NCI-H226 (cell line): ENCODE measurements at regions not wholly inside any gene's neighbourhood (a gene's known extent, or its start where the extent isn't known, plus 50 kb on each side); places are given as distances from the start of the nearest gene placed in this dataset.
"Not testable (repeated sequence)": the region's sequence is repeated elsewhere in the genome, so short reads cannot be mapped to it uniquely, and the experiment has no call there.

Experiments used
- DNase-seq: peaks from one replicate; pipeline ENCODE4 v3.0.0-alpha.2; 2015

DNA sequence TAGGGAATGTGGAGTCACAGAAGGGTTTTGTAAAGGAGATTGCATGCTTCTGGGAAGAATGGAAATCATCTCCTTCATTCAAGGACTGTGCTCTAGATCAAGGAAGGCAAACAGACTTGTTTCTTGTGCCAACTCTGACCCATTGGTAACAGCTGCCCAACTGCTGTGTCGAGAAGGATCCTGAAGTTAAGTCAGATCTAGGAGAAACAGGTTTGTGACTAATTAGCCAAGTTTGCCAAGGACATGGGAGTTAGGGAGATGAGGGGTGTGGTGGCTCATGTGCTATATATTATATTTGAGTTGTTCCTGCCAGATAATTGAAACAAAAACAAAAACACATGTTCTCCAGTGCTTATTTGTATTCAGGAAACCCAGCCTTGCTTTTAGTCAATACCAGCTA lies 251.2 kb upstream of the USP24 start:
- no peak for DNase-seq

DNA sequence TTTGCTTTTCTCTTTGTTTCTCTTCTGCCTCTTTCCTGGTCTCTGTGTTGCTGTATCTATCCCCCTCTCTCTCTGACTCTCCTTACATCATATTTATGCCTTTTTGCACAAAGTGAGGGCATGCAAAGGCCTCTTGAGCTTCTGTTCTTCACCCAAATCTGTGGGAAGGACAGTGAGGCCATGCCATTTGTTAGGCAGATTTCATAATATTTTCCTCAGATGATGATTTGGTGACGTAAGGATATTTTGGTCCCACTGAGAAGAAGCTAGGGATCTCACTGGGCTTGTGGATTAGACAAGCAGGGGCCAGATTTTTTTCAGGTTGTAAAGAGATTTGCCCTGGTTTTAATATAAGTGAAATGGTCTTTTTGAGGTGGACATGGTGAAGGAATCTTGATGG lies 249.4 kb upstream of the USP24 start:
- no peak for DNase-seq

DNA sequence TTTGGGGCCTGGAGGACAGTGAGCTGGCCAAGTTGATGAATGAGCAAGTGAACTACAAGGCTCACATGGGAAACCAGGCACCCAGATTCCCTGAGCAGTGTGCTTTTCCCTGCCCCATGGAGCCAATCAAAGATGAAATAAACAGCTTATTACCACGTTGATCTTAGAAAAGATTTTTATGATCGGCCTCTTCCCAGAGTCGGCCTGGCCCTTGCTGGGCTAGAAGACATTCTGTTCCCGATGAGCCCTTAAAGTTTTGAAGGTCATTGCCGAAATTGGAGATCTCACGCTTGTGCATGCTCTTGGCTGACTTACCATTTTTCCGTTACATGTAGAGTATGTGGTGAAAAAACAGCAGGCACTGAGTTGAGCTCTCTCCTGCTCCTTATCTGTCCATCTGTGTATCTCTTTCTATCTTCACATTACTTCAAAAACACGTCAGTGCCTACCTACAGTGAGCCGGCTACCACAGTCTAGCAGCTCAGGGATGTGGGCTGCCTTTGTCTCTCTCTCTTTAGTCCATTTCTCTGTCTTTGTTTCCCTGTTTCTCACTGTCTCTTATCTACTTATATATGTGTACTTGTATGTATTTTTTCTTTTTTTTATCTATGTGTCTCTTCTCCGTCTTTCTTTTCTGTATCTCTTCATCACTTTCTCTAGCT lies 248.8 kb upstream of the USP24 start:
- no peak for DNase-seq

DNA sequence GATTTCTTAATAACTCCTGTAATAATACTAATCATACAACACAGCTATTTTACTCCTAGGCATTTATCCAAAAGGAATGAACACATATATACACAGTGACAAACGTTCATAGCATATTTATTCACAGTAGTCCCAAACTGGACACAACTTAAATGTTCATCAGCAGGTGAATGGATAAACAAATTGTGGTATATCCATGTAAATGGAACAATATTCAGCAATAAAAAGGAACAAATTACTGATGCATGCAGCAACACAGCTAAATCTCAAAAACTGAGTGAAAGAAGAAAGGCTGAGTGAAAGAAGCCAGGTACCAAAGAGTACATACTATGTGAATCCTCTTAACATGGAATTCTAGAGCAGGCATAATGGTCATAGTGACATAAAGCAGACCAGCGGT lies 242.7 kb upstream of the USP24 start:
- DNase-seq: no peak

DNA sequence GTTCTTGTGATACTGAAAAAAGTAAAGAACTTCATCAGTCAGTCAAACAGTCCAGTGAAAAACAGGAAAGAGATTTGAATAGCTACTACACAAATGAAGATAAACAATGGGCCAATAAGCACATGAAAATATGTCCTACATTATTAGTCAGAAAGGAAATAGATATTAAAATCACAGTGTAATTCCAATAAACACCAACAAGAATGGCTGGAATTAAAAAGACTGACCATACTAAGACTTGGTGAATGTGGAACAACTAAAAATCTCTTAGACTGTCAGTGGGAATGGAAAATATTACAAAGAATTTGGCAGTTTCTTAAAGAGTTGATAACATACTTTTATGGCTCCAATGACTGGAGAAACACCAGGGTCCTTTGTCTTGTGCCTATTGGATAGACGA lies 241.8 kb upstream of the USP24 start:
- no peak for DNase-seq

DNA sequence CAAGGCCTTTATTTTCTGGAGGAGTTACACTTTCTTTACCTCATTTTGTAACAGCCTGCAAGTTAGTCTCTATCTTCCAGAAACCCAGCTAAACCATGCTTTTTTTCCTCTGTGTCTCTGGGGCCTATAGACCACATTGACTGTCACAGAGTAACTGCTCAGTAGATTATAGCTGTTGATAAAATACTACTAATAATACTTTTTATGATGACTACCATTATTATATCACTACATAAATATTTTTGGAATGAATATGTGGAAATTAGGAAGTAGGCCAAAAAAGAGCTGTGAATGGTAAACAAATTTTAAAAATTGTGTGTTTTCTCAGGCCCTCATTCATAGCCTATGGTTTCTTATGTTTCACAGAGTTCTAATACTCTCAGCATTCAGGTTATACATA lies 233.1 kb upstream of the USP24 start:
- no peak for DNase-seq

DNA sequence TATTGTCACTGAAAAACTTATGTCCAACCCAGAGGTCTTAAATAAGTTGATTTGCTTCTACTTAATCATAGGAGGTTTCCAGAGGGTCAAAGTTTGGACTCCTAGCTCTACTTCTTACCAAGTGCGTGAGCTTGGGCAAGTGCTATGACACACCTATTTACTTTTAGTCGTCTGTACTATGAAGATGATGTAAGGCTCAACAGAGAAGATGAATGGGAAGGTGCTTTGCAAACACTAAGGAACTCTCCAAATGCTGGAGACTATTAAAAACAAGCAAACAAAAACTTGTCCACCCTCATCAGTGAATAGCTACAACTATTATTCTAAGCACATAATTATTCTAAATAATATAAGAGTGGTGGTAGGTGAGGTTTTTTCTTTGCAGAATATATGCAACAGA lies 232.3 kb upstream of the USP24 start:
- no peak for DNase-seq

DNA sequence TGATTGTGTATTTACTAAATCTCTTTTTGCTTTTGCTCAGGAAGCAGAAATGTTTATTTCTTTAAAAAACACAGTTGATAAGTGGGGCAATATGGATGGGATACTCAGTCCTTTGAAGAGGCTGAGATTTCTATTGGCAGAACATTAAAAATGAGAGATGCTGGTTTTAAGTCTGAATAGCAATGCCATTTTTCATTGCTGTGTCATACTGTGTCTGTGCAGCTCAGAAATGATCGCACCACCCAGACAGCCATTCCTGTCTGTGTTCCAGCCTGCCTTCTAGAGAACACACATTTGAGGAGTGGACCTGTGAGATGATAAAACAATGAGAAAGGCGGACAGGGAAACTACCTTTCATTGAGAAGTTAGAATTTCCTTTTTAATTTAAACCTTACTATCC lies 231.2 kb upstream of the USP24 start:
- no peak for DNase-seq

DNA sequence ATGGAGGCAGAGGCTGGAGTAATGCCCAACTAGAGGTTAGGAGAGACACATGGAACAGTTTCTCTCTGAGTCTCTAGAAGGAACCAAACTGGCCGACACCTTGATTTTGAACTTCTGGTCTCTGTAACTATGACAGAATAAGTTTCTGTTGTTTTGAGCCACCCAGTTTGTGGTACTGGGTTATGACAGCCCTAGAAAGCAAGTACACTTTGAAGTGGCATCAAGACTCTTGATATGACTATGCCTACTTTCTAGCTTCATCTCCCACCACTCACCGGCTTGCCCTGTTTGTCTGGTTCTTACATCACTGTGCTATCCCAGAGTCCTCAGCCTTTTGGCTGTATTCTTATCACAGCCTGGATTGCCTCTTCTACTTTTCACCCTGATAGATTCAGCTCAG lies 230.3 kb upstream of the USP24 start:
- no peak for DNase-seq

DNA sequence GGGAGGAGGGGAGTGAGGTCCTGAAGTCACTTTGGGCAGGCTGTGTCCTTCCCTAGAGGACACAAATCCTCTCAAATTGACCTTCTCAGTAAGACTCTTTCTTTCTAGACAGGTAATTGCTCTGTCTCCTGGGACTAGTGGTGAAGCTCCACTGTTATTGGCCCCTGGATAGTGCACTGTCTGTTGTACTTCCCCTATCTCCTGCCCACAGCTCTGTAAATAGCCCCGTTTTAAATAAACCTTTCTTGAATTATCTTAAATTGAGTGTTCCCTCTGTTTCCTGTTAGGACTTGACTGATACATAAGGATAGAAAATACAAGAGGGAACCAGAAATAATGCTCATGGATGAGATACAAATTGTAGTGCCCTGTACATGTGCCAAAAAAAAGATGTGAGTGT lies 229.5 kb upstream of the USP24 start:
- no peak for DNase-seq

DNA sequence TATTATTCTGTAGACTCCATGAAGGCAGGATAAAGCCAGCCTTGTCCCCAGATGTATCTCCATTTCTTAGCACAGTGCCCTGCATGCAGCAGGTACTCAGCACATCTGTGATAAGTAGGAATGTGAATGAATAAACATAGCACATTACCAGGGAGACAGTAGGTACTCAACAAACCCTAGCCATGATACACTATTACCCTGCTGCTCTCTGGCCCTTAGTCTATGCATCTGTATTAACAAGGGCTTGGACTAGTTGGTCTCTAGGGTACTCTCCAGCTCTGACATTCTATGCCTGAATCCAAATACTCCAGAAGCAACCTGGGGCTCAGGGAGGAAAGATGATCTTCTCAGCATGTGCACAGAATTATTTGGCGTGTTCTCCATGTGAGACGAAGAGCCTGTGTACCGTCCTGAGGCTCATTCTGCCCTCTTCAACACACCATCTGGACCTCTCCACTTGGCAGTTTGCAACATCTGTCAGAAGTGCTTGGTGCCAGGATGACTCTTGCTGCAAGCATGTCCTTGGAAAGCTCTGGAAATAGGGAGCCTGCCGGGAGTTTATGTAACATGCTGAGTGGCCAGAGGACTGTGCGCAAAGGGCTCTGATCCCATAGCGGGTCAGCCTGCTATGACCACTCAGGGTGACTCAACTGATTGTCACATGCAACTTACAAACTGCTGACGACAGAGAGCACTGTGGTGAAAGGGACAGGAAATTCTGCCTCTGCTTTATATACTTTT lies 228.2 kb upstream of the USP24 start:
- DNase-seq: peak; percentile 31

DNA sequence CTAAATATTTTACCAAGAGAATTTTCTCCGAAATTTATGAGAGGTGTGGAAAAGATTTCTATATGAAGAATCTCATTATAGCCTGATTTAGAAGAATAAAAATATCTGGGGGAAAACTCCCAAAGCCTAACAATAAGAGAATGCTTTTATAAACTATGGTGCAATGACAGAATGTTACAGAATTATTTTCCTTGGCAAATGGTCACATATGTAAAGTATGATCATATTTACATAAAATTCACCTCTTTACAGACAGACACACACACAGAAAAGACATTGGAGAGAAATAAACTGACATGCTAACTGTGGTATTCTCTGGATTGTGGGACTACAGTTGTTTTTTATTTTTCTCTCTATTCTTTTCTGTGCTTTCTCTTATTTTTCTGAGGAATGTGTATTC lies 226.3 kb upstream of the USP24 start:
- no peak for DNase-seq

DNA sequence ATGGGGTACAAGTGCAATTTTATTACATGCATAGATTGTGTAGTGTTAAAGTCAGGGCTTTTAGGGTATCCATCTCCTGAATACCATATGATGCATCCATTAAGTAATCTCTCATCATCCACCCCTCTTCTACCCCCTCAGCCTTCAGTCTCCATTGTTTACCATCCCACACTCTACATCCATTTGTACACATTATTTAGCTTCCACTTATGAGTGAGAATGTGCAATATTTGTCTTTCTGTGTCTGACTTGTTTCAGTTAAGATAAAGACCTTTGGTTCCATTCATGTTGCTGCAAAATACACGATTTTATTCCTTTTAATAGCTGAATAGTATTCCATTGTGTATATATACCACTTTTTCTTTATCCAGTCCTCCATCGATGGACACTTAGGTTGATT lies 222.5 kb upstream of the USP24 start:
- DNase-seq: no peak

DNA sequence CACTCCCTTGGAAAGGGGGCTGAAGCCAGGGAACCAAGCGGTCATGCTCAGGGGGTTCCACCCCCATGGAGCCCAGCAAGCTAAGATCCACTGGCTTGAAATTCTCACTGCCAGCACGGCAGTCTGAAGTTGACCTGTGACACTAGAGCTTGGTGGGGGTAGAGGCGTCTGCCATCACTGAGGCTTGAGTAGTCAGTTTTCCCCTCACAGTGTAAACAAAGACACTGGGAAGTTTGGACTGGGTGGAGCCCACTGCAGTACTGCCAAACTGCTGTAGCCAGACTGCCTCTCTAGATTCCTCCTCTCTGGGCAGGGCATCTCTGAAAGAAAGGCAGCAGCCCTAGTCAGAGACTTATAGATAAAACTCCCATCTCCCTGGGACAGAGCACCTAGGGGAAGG lies 215.6 kb upstream of the USP24 start:
- not testable (repeated sequence) for DNase-seq

DNA sequence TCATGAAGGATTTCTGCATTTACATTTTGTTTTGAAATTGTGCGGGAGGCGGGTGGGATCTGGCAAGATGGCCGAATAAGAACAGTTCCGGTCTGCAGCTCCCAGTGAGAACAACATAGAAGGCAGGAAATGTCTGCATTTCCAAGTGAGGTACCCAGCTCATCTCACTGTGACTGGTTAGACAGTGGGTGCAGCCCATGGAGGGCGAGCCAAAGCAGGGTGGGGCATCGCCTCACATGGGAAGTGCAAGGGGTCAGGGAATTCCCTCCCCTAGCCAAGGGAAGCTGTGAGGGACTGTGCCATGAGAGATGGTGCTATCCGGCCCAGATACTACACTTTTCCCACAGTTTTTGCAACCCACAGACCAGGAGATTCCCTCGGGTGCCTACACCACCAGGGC lies 215.0 kb upstream of the USP24 start:
- DNase-seq: not testable (repeated sequence)

DNA sequence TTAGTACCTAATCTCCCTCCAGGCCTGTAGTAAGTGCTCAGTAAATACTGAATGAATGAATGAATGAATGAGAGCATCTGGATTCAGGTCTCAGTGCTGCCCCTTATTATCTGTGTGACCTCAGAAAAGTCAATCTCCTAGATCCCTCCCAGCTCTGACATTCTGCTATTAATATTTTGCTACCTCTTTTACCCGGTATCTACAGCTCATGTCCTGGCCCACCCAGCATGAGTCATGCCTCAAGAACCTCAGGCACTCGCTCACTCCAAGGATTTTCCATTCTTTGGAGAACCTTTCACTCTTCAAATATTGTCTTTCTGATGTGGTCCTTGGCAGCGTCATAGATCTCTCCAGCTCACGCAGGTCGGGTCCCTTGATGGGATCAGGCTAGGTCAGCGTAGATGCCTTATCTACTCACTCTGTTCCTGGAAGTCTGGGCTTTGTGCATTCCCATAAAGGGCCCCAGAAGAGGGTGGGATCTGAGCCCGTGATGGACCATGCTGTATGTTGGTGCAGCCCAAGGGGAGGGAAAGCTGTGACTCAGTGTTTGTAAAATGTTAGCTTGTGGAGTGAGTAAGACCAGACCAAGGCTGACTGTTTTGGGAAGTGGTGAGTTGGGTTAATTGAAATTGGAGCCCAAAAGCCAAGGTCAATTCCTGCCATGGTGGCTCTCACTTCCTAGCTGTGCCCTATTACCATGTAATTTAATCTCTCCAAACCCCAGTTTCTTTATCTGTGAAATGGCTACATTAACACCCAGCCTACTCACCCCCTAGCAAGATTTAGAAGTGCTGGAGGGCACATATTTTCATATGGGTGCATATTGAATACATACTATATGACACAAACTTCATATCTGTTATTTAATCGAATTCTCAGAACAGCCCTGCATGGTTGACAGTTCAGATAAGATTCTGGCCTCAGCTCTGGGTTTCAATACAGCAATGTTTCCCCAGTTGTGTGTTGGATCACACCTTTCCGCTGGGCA lies 214.1 kb upstream of the USP24 start:
- DNase-seq: peak; percentile 100

DNA sequence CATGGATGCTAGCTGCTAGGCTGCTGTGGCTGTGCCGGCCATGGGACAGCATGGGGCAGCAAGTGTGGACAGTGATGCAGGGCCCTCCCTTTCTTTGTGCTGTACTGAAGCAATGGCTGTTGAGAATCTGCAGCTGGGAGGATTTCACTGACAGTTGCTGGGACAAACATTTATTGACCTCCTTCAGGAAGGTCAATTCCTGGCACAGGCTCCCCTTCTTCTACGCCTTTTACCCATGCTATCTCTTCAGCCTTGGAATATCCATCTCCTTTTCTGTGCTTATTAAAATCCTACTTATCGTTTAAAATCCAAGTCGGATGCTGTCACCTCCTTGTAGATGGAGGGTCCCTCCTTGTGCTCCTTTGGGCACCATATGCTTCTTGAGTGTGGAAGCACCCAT lies 213.1 kb upstream of the USP24 start:
- no peak for DNase-seq

DNA sequence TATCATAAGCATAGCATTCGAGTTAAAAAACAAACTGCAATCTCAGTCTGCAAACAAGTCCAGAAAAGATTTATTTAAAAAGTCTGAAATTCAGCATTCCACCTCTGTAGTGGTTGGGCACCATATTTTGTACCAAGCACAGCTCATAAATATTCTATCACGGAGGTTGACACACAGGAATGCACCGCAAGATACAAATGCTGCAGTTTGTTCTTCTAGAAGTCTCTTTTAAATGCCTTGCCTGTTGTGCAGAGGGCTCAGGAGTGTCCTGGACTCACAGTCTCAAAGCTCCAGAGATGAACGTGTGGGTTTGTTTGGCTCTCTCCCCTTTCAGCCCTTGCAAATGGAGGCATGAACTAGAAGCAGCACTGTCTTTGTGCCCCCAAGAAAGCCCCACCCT lies 212.4 kb upstream of the USP24 start:
- DNase-seq: no peak

DNA sequence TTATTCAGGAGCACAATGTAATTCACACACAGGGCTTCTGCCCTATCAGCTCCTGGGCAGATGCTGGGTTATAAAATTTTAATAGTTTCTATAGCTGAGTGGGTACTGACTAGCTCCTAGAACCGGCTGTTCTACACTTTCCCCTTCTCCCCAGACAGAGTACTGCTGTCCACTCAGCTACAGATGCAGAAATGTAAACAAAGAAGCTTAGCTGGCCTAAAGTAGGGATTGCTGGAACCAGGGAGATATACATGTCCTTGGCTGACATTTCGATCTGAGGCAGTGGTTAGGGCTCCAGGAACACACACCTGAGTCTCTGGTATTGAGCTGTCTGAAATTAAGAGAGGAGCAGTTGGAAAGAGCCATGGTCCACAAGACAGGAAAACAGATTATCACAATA lies 211.5 kb upstream of the USP24 start:
- DNase-seq: no peak

DNA sequence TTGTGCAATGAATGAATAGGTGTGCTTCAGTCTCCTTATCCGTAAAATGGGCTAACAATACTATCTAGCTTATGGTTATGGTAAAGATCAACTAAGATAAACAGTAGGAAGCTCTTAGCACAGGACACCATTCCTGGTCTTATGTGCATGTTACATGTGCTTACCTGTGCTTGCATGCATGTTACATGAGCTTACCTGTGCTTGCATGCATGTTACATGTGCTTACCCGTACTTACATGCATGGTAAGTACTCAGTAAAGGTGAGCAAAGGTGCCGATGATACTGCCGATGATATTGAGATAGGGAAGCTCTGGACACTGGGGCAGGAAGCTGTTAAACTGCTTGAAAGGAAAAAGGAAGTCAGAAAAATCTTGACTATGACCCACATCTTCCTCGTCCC lies 211.0 kb upstream of the USP24 start:
- no peak for DNase-seq

DNA sequence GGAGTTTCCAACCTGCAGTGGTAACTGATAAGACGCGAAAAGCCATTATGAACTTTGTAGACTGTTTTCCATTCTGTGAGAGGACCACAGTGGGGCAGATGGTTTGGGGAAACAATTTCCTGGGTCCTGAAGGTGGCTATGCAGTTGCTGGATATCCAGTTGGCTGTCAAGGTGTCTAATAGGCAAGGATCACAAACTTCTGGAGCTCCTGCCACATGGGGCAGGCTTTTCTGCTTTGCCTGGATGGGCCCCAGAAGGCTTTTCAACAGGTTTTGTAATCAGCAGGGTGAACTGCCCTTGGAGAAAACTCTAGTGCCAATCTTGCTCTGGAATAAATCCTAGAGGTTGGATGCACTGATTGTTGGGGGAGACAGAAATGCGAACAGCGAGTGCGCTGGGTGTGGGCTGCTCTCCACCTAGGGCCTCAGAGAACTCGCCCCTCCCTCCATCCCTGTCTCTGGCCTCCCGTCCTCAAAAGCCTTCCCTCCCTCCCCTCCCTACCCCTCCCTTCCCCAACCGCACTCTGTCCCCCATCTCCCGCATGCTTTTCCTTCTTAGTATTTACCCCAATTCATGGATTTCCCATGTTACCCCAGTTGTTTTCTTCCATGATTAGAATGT lies 210.3 kb upstream of the USP24 start:
- DNase-seq: no peak

DNA sequence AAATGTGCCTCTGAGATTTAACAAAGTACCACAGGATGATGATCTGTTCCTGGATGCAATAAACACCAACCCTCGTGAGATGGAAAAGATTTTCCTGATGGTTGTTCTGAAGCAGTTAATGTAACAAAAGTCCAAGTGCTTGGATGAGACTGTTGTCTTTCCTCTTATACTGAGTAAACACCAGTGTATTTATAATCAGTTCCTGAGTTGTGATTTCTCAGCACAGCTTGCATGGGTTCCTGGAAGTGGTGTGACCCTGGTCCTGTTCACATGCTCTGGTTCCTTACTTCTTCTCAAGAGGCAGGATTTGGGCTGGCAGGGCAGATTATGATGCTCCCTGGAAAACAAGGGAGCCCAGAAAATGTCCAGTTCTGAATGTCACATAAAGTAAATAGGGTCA lies 208.2 kb upstream of the USP24 start:
- no peak for DNase-seq
